A549 (cell line): ENCODE measurements at regions not wholly inside any gene's neighbourhood (a gene's known extent, or its start where the extent isn't known, plus 50 kb on each side); places are given as distances from the start of the nearest gene placed in this dataset.

Experiments
- ATAC-seq, 2 experiments: fragments of 200-7000 bp in 1 of 2; fragments of >200 bp in 1 of 2; cut with Nextera tagmentation in 1 of 2; cut with Tn5 transposase in 1 of 2; 3 replicates each; pipeline versions ENCODE4 v1.8.0 to v1.9.1; 2018 to 2020; ENCODE audit warnings: mild to moderate bottlenecking in 1 of 2, moderate library complexity in 1 of 2
- CTCF ChIA-PET: fragments of 300-600 bp; sonication (Branson Sonifier 250); formaldehyde crosslinking; extraction: SDS; loops from one replicate; lab custom pipeline; 2021; ENCODE audit warnings: antibody characterized with exemption, inconsistent platforms; lab: Yijun Ruan, JAX
- POLR2A ChIA-PET: fragments of 350-600 bp; formaldehyde crosslinking; extraction: SDS; loops from one replicate; lab custom pipeline; 2021; ENCODE audit warnings: antibody characterized with exemption, inconsistent platforms; lab: Yijun Ruan, JAX
- DNase-seq, 2 experiments: peaks; one replicate each; pipeline versions ENCODE4 v3.0.0 to v3.0.0-alpha.2; 2011 to 2016; ENCODE audit warnings: low read depth in 1 of 2, low spot score in 1 of 2
- FAIRE-seq: peaks from 2 replicates; lab custom pipeline; 2011; peaks lifted over from hg19 to GRCh38; lab: Jason Lieb, UNC
- H3K27ac ChIP-seq, 2 experiments: fragments of >200 bp; sonication (Bioruptor Twin); formaldehyde crosslinking; 3 replicates each; pipeline ENCODE4 v1.5.1; 2016 to 2017
- H3K4me1 ChIP-seq: fragments of >200 bp; sonication (Bioruptor Twin); formaldehyde crosslinking; 3 replicates; pipeline ENCODE4 v1.6.1; 2016
- H3K4me2 ChIP-seq: fragments of >200 bp; sonication (Bioruptor Twin); formaldehyde crosslinking; 3 replicates; pipeline ENCODE4 v1.6.1; 2016
- H3K4me3 ChIP-seq: fragments of >200 bp; sonication (Bioruptor Twin); formaldehyde crosslinking; 3 replicates; pipeline ENCODE4 v1.5.1; 2016
- H3K9me3 ChIP-seq: fragments of >200 bp; sonication (Bioruptor Twin); formaldehyde crosslinking; 3 replicates; pipeline ENCODE4 v1.6.1; 2016
- EHF ChIP-seq: fragments of 250-450 bp; sonication (Bioruptor Pico); IDR thresholded peaks from 2 replicates; pipeline ENCODE4 v1.5.0; 2020; ENCODE audit warnings: mild to moderate bottlenecking
- EP300 ChIP-seq, 2 experiments: fragments of >200 bp; sonication (Bioruptor Twin); formaldehyde crosslinking; IDR thresholded peaks; 2 replicates in 1 of 2; 3 replicates in 1 of 2; pipeline ENCODE4 v1.6.1; 2016 to 2017
- ESRRA ChIP-seq: fragments of 150-350 bp; IDR thresholded peaks from 2 replicates; pipeline ENCODE4 v1.6.1; 2014; ENCODE audit warnings: mild to moderate bottlenecking, low read length, borderline replicate concordance
- HOXB5 ChIP-seq: fragments of 250-450 bp; sonication (Bioruptor Pico); IDR thresholded peaks from 2 replicates; pipeline ENCODE4 v1.5.0; 2020; ENCODE audit warnings: mild to moderate bottlenecking, moderate library complexity
- KDM1A ChIP-seq: fragments of 200-600 bp; sonication (generic); IDR thresholded peaks from 2 replicates; pipeline ENCODE4 v1.6.1; 2016; ENCODE audit warnings: low read depth, mild to moderate bottlenecking
- KDM5A ChIP-seq: fragments of 200-600 bp; sonication (generic); IDR thresholded peaks from 2 replicates; pipeline ENCODE4 v1.6.1; 2016; ENCODE audit warnings: antibody characterized with exemption, mild to moderate bottlenecking
- MAFK ChIP-seq: fragments of 450-650 bp; IDR thresholded peaks from 2 replicates; pipeline ENCODE4 v1.6.1; 2014; ENCODE audit not compliant: partially characterized antibody
- MAZ ChIP-seq: fragments of 150-350 bp; IDR thresholded peaks from 2 replicates; pipeline ENCODE4 v1.6.1; 2014; ENCODE audit warnings: antibody characterized with exemption, low read depth, low read length, borderline replicate concordance
- MYC ChIP-seq: IDR thresholded peaks from 2 replicates; pipeline ENCODE4 v1.6.1; 2012; ENCODE audit warnings: mild to moderate bottlenecking, inconsistent platforms, low read length, improper control_type of control experiment, borderline replicate concordance
- NR3C1 ChIP-seq: fragments of >200 bp; sonication (Bioruptor Twin); formaldehyde crosslinking; IDR thresholded peaks from 3 replicates; pipeline ENCODE4 v1.6.1; 2017
- PHF8 ChIP-seq: fragments of 200-600 bp; sonication (generic); IDR thresholded peaks from 2 replicates; pipeline ENCODE4 v1.6.1; 2016; ENCODE audit warnings: low read depth, mild to moderate bottlenecking, antibody characterized with exemption, moderate library complexity, borderline replicate concordance
- POLR2AphosphoS2 ChIP-seq: conservative IDR thresholded peaks from 2 replicates; pipeline ENCODE4 v1.6.1; 2012; ENCODE audit warnings: low read length, improper control_type of control experiment, inconsistent platforms
- RAD21 ChIP-seq, 2 experiments: fragments of >200 bp in 1 of 2; sonication (Bioruptor Twin) in 1 of 2; formaldehyde crosslinking in 1 of 2; IDR thresholded peaks in 1 of 2; conservative IDR thresholded peaks in 1 of 2; 2 replicates in 1 of 2; 3 replicates in 1 of 2; pipeline ENCODE4 v1.6.1; 2012 to 2018; ENCODE audit warnings: inconsistent platforms in 1 of 2
- RARB ChIP-seq: fragments of 250-450 bp; sonication (Bioruptor Pico); IDR thresholded peaks from 2 replicates; pipeline ENCODE4 v1.8.0; 2021; ENCODE audit warnings: mild to moderate bottlenecking, moderate library complexity
- RCOR1 ChIP-seq: fragments of 150-350 bp; IDR thresholded peaks from 2 replicates; pipeline ENCODE4 v1.6.1; 2014; ENCODE audit warnings: antibody characterized with exemption, low read length, low read depth
- RFX5 ChIP-seq: fragments of 450-650 bp; IDR thresholded peaks from 2 replicates; pipeline ENCODE4 v1.7.1; 2014; ENCODE audit warnings: antibody characterized with exemption, mild to moderate bottlenecking, moderate library complexity
- TP53 ChIP-seq: fragments of 250-450 bp; sonication (Bioruptor Pico); IDR thresholded peaks from 2 replicates; pipeline ENCODE4 v1.5.0; 2021; ENCODE audit warnings: mild to moderate bottlenecking, moderate library complexity
- ZC3H11A ChIP-seq: fragments of 450-650 bp; IDR thresholded peaks from 2 replicates; pipeline ENCODE4 v1.6.1; 2014; ENCODE audit warnings: antibody characterized with exemption, mild to moderate bottlenecking
- ZSCAN20 ChIP-seq: fragments of 250-450 bp; sonication (Bioruptor Pico); IDR thresholded peaks from 2 replicates; pipeline ENCODE4 v1.8.0; 2022; ENCODE audit warnings: mild to moderate bottlenecking, moderate library complexity
- WGBS: methylation state at CpG from one replicate; pipeline ENCODE4 v1.1.6; 2017; ENCODE audit errors: missing lambda C conversion rate; 5-methylcytosine and 5-hydroxymethylcytosine counted together
- TF ChIP-seq, protein P1 (sequence below): fragments of 250-450 bp; sonication (Bioruptor Pico); IDR thresholded peaks from 2 replicates; pipeline ENCODE4 v1.5.0; 2020; ENCODE audit warnings: low read depth, mild to moderate bottlenecking, moderate library complexity
- TF ChIP-seq, protein P2 (sequence below): fragments of 200-600 bp; sonication (generic); IDR thresholded peaks from 2 replicates; pipeline ENCODE4 v1.6.1; 2016; ENCODE audit warnings: antibody characterized with exemption, mild to moderate bottlenecking, moderate library complexity

DNA sequence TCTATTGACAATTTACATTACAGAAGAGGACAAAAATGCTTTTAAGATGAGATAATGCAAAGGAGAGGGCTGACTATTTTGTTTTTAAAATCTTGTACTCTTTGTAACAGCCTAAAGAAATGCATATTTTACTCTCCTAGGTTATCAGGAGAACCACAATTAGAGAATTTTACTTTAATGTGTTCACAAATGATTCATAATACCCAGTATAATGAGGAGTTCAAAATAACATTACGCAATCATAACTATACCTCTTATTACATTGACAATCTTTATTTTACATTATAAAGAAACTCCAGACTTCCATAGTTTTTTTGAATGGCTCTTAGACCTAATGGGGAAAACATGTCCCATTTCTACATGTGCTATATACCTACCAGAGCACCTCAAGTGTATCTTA is 1089.7 kb downstream of the PCDH17 start:
- ChIA-PET CTCF (no interaction called here), POLR2A (no interaction called here)
- 10% methylated on average over 1 of the region's 1 CpG for WGBS
- Histone ChIP-seq H3K9me3 (no peaks in the 10 kb centered on the region), H3K4me2 (no peak overlapping the region), H3K4me3 (no peak overlapping the region), H3K27ac (no peak overlapping the region), H3K4me1 (no peaks in the 10 kb centered on the region)
- ATAC-seq (no peak), DNase-seq (no peak), FAIRE-seq (no peak)
- TF ChIP-seq RARB (CRISPR knock-in tag) (no peak), RAD21 (conservative IDR thresholded peaks at IDR 0.05 in 1 of 2, IDR thresholded peaks at IDR 0.05 in 1 of 2) (no peak), KDM5A (no peak), MAFK (no peak), PHF8 (no peak), EP300 (IDR thresholded peaks at IDR 0.05) (no peak), ZSCAN20 (CRISPR knock-in tag) (no peak), MAZ (no peak)
- TF ChIP-seq, protein P1, sequence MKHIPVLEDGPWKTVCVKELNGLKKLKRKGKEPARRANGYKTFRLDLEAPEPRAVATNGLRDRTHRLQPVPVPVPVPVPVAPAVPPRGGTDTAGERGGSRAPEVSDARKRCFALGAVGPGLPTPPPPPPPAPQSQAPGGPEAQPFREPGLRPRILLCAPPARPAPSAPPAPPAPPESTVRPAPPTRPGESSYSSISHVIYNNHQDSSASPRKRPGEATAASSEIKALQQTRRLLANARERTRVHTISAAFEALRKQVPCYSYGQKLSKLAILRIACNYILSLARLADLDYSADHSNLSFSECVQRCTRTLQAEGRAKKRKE (CRISPR knock-in tag), result no peak
- TF ChIP-seq, protein P2, sequence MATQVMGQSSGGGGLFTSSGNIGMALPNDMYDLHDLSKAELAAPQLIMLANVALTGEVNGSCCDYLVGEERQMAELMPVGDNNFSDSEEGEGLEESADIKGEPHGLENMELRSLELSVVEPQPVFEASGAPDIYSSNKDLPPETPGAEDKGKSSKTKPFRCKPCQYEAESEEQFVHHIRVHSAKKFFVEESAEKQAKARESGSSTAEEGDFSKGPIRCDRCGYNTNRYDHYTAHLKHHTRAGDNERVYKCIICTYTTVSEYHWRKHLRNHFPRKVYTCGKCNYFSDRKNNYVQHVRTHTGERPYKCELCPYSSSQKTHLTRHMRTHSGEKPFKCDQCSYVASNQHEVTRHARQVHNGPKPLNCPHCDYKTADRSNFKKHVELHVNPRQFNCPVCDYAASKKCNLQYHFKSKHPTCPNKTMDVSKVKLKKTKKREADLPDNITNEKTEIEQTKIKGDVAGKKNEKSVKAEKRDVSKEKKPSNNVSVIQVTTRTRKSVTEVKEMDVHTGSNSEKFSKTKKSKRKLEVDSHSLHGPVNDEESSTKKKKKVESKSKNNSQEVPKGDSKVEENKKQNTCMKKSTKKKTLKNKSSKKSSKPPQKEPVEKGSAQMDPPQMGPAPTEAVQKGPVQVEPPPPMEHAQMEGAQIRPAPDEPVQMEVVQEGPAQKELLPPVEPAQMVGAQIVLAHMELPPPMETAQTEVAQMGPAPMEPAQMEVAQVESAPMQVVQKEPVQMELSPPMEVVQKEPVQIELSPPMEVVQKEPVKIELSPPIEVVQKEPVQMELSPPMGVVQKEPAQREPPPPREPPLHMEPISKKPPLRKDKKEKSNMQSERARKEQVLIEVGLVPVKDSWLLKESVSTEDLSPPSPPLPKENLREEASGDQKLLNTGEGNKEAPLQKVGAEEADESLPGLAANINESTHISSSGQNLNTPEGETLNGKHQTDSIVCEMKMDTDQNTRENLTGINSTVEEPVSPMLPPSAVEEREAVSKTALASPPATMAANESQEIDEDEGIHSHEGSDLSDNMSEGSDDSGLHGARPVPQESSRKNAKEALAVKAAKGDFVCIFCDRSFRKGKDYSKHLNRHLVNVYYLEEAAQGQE, result no peak

DNA sequence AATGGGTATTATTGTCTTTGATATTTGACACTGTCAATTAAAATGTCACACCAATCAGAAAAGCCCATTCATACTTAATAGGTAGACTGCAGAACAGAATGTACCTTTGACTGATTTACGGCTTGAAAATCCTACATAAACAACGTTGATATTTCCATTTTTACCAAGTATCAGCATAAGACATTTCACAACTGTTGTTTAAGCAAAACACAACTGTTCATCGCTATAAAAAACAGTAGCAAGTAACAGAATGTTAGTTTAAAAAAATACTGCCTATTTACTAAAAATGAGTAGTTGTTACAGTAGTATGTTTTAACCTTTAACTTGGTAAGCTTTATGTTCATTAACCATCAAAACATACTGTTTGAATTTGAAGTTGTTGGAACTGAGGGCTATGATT is 1096.6 kb downstream of the PCDH17 start:
- Histone ChIP-seq H3K27ac (no peak overlapping the region), H3K4me3 (no peak overlapping the region), H3K9me3 (no peaks in the 10 kb centered on the region), H3K4me2 (no peak overlapping the region), H3K4me1 (no peaks in the 10 kb centered on the region)
- 6% methylated on average over 3 of the region's 3 CpGs for WGBS
- no peak for DNase-seq
- FAIRE-seq, result no peak
- CTCF ChIA-PET, result no interaction called here
- ATAC-seq, result no peak
- TF ChIP-seq RCOR1, result no peak
- TF ChIP-seq KDM1A, result no peak
- TF ChIP-seq EP300 (IDR thresholded peaks at IDR 0.05), result no peak
- TF ChIP-seq HOXB5, result no peak
- no peak for TF ChIP-seq RARB (CRISPR knock-in tag)
- no peak for TF ChIP-seq EHF
- no peak for TF ChIP-seq TP53 (CRISPR knock-in tag)
- TF ChIP-seq POLR2AphosphoS2, result no peak
- TF ChIP-seq, protein P1 (CRISPR knock-in tag), result no peak
- TF ChIP-seq ZSCAN20 (CRISPR knock-in tag), result no peak
- TF ChIP-seq RFX5, result no peak
- no peak for TF ChIP-seq NR3C1
- TF ChIP-seq MYC, result no peak
- no peak for TF ChIP-seq ZC3H11A
- no peak for TF ChIP-seq ESRRA
- TF ChIP-seq, all 56 proteins: peak for 0
- POLR2A ChIA-PET, result no interaction called here
